HL-60 (cell line): ENCODE measurements at regions not wholly inside any gene's neighbourhood (a gene's known extent, or its start where the extent isn't known, plus 50 kb on each side); places are given as distances from the start of the nearest gene placed in this dataset.
"Not testable (repeated sequence)": the region's sequence is repeated elsewhere in the genome, so short reads cannot be mapped to it uniquely, and the experiment has no call there.

ENCODE experiments used
- POLR2AphosphoS5 ChIP-seq: IDR thresholded peaks from 2 replicates; pipeline ENCODE4 v1.6.1; 2012; ENCODE audit warnings: low read depth
- SPI1 ChIP-seq: IDR thresholded peaks from 2 replicates; pipeline ENCODE4 v1.6.1; 2012; ENCODE audit warnings: low read depth, mild to moderate bottlenecking, borderline replicate concordance
- TF ChIP-seq, protein P1 (sequence below): IDR thresholded peaks from one replicate; pipeline ENCODE4 v1.5.1; 2011; ENCODE audit warnings: low read length, control low read depth, inconsistent platforms; ENCODE audit not compliant: insufficient read depth

DNA sequence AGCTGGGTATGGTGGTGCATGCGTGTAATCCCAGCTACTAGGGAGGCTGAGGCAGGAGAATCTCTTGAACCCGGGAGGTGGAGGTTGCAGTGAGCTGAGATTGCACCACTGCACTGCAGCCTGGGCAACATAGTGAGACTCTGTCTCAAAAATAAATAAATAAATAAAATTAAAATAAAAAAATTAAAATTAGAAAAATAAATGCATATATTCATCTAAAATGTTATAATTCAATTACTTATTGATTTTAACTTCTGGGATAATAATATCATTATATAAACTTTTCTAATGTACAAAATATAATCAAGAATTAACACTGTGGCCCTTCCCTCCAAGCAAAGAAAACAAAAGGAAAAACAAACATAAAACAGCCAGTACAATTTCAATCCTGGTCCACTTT, 485.4 kb upstream of the SOX11 start:
- TF ChIP-seq, protein P1, sequence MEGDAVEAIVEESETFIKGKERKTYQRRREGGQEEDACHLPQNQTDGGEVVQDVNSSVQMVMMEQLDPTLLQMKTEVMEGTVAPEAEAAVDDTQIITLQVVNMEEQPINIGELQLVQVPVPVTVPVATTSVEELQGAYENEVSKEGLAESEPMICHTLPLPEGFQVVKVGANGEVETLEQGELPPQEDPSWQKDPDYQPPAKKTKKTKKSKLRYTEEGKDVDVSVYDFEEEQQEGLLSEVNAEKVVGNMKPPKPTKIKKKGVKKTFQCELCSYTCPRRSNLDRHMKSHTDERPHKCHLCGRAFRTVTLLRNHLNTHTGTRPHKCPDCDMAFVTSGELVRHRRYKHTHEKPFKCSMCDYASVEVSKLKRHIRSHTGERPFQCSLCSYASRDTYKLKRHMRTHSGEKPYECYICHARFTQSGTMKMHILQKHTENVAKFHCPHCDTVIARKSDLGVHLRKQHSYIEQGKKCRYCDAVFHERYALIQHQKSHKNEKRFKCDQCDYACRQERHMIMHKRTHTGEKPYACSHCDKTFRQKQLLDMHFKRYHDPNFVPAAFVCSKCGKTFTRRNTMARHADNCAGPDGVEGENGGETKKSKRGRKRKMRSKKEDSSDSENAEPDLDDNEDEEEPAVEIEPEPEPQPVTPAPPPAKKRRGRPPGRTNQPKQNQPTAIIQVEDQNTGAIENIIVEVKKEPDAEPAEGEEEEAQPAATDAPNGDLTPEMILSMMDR, result not testable (repeated sequence)
- not testable (repeated sequence) for TF ChIP-seq POLR2AphosphoS5, SPI1
